NCI-H2196 treated with DMSO at 0.1 percent for 48 hours (cell line): ENCODE measurements at regions not wholly inside any gene's neighbourhood (a gene's known extent, or its start where the extent isn't known, plus 50 kb on each side); places are given as distances from the start of the nearest gene placed in this dataset.

Source experiments
- DNase-seq: peaks from one replicate; lab custom pipeline; 2025; ENCODE audit not compliant: unreplicated experiment; lab: John Stamatoyannopoulos, UW

GRCh38 chr1:83596331-83596730, 402.6 kb downstream of the TTLL7 start:
- no peak for DNase-seq

GRCh38 chr1:83593073-83593472, 405.9 kb downstream of the TTLL7 start:
- DNase-seq: no peak

- DNase-seq: no peak
Observed at GRCh38 chr1:83588140-83588539, 410.8 kb downstream of the TTLL7 start.

- no peak for DNase-seq
Observed at GRCh38 chr1:83583351-83584014, 415.4 kb downstream of the TTLL7 start.

- DNase-seq: no peak
Observed at GRCh38 chr1:83581747-83582146, 417.2 kb downstream of the TTLL7 start.

GRCh38 chr1:83574791-83575190, 424.1 kb downstream of the TTLL7 start:
- no peak for DNase-seq

- no peak for DNase-seq
Observed at GRCh38 chr1:83573776-83574175, 425.2 kb downstream of the TTLL7 start.

- DNase-seq: no peak
Observed at GRCh38 chr1:83571536-83571935, 427.4 kb downstream of the TTLL7 start.

GRCh38 chr1:83561346-83561745, 437.6 kb downstream of the TTLL7 start:
- no peak for DNase-seq

GRCh38 chr1:83559129-83559840, 439.6 kb downstream of the TTLL7 start:
- no peak for DNase-seq

- DNase-seq: no peak
Observed at GRCh38 chr1:83555871-83556270, 443.1 kb downstream of the TTLL7 start.

GRCh38 chr1:83554174-83554573, 444.8 kb downstream of the TTLL7 start:
- no peak for DNase-seq

- no peak for DNase-seq
Observed at GRCh38 chr1:83552820-83553219, 446.1 kb downstream of the TTLL7 start.

- no peak for DNase-seq
Observed at GRCh38 chr1:83548311-83548710, 450.6 kb downstream of the TTLL7 start.

GRCh38 chr1:83547901-83548300, 451.0 kb downstream of the TTLL7 start:
- DNase-seq: no peak

- DNase-seq: no peak
Observed at GRCh38 chr1:83546874-83547273, 452.1 kb downstream of the TTLL7 start.

GRCh38 chr1:83545066-83545862, 453.7 kb downstream of the TTLL7 start:
- no peak for DNase-seq

- no peak for DNase-seq
Observed at GRCh38 chr1:83543222-83543973, 455.5 kb downstream of the TTLL7 start.

- no peak for DNase-seq
Observed at GRCh38 chr1:83531521-83532309, 467.2 kb downstream of the TTLL7 start.

- no peak for DNase-seq
Observed at GRCh38 chr1:83530506-83530905, 468.4 kb downstream of the TTLL7 start.
